Prostate gland (tissue), 2 donors: ENCODE measurements at regions not wholly inside any gene's neighbourhood (a gene's known extent, or its start where the extent isn't known, plus 50 kb on each side); places are given as distances from the start of the nearest gene placed in this dataset.

Experiments used
- CTCF ChIP-seq, 4 experiments: fragments of 200-600 bp in 2 of 4; fragments of 450-650 bp in 2 of 4; sonication (generic) in 2 of 4; IDR thresholded peaks; 1 replicate in 3 of 4; 2 replicates in 1 of 4; pipeline ENCODE4 v1.5.1; 2016 to 2019; ENCODE audit warnings: antibody characterized with exemption in 4 of 4, mild to moderate bottlenecking in 2 of 4, moderate library complexity in 2 of 4
- POLR2A ChIP-seq: fragments of 450-650 bp; IDR thresholded peaks from one replicate; pipeline ENCODE4 v1.6.1; 2016; ENCODE audit warnings: antibody characterized with exemption, mild to moderate bottlenecking
- POLR2AphosphoS5 ChIP-seq: sonication (generic); formaldehyde crosslinking; IDR thresholded peaks from one replicate; pipeline ENCODE4 v1.6.1; 2017; ENCODE audit warnings: antibody characterized with exemption

GRCh38 chr4:53720776-53721175, 129.5 kb upstream of the LNX1 start:
- TF ChIP-seq CTCF (IDR thresholded peaks at IDR 0.05) (no peak), POLR2AphosphoS5 (no peak), POLR2A (no peak)
